IMR-90 (cell line): ENCODE measurements at regions not wholly inside any gene's neighbourhood (a gene's known extent, or its start where the extent isn't known, plus 50 kb on each side); places are given as distances from the start of the nearest gene placed in this dataset.

Experiments
- ATAC-seq: fragments of 200-7000 bp; cut with Tn5 transposase; 2 replicates; pipeline ENCODE4 v1.9.1; 2020; ENCODE audit warnings: low read depth, mild to moderate bottlenecking, moderate library complexity
- BruUV-seq: library from RNA; stranded (reverse); fragments of 400-500 nt; replicated peaks from 2 replicates; lab custom pipeline; 2021; lab: Mats Ljungman, UMichigan
- CTCF ChIA-PET: fragments of 300-600 bp; formaldehyde crosslinking; extraction: SDS; loops from one replicate; lab custom pipeline; 2021; ENCODE audit warnings: antibody characterized with exemption; lab: Yijun Ruan, JAX
- POLR2A ChIA-PET: fragments of 300-600 bp; sonication (Branson Sonifier 250); formaldehyde crosslinking; loops from one replicate; lab custom pipeline; 2022; ENCODE audit warnings: antibody characterized with exemption; ENCODE audit not compliant: unreplicated experiment; lab: Charles Lee
- DNase-seq: peaks from one replicate; pipeline ENCODE4 v3.0.0; 2013
- H2AFZ ChIP-seq: replicated peaks from 2 replicates; pipeline ENCODE3; 2013; ENCODE audit warnings: low read length, mild to moderate bottlenecking; ENCODE audit not compliant: poor library complexity
- H2AK5ac ChIP-seq: 2 replicates; pipeline ENCODE4 v1.6.1; 2013; ENCODE audit warnings: low read depth, low read length, inconsistent platforms
- H2AK9ac ChIP-seq: replicated peaks from 2 replicates; pipeline ENCODE3; 2013; ENCODE audit warnings: mild to moderate bottlenecking, low read depth, low read length, moderate library complexity; ENCODE audit not compliant: poor library complexity
- H2BK120ac ChIP-seq: 2 replicates; pipeline ENCODE4 v1.6.1; 2013; ENCODE audit warnings: low read depth, low read length, inconsistent platforms
- H2BK15ac ChIP-seq: 3 replicates; pipeline ENCODE4 v1.6.1; 2013; ENCODE audit warnings: low read depth, low read length, inconsistent platforms
- H2BK20ac ChIP-seq: 2 replicates; pipeline ENCODE4 v1.6.1; 2013; ENCODE audit warnings: low read depth, mild to moderate bottlenecking, inconsistent platforms, low read length, moderate library complexity
- H2BK5ac ChIP-seq: 2 replicates; pipeline ENCODE4 v1.6.1; 2013; ENCODE audit warnings: mild to moderate bottlenecking, low read depth, low read length, inconsistent platforms; ENCODE audit not compliant: poor library complexity, severe bottlenecking
- H3K14ac ChIP-seq: replicated peaks from 2 replicates; pipeline ENCODE4 v1.6.1; 2013; ENCODE audit warnings: low read depth, low read length, inconsistent platforms
- H3K18ac ChIP-seq: 2 replicates; pipeline ENCODE4 v1.6.1; 2013; ENCODE audit warnings: low read depth, low read length, control low read depth
- H3K23ac ChIP-seq: 2 replicates; pipeline ENCODE4 v1.6.1; 2013; ENCODE audit warnings: low read depth, low read length, inconsistent platforms
- H3K27ac ChIP-seq: 2 replicates; pipeline ENCODE4 v1.5.1; 2013; ENCODE audit warnings: mild to moderate bottlenecking, control low read depth, low read length; ENCODE audit not compliant: insufficient read depth
- H3K27me3 ChIP-seq: 2 replicates; pipeline ENCODE4 v1.6.1; 2013; ENCODE audit warnings: low read length; ENCODE audit not compliant: control insufficient read depth, insufficient read depth
- H3K36me3 ChIP-seq: 2 replicates; pipeline ENCODE4 v1.6.1; 2013; ENCODE audit warnings: low read length, mixed read lengths; ENCODE audit not compliant: control insufficient read depth, insufficient read depth
- H3K4ac ChIP-seq: 2 replicates; pipeline ENCODE4 v1.6.1; 2013; ENCODE audit warnings: low read depth, low read length, inconsistent platforms
- H3K4me1 ChIP-seq: 2 replicates; pipeline ENCODE4 v1.6.1; 2013; ENCODE audit warnings: low read length, mixed read lengths; ENCODE audit not compliant: control insufficient read depth, insufficient read depth
- H3K4me2 ChIP-seq: 2 replicates; pipeline ENCODE4 v1.6.1; 2013; ENCODE audit warnings: low read depth, mild to moderate bottlenecking, control low read depth, low read length, moderate library complexity
- H3K4me3 ChIP-seq: 2 replicates; pipeline ENCODE4 v1.5.1; 2013; ENCODE audit warnings: low read depth, mild to moderate bottlenecking, control low read depth, low read length, moderate library complexity; ENCODE audit not compliant: insufficient read depth
- H3K56ac ChIP-seq: 2 replicates; pipeline ENCODE4 v1.6.1; 2013; ENCODE audit warnings: low read length, inconsistent platforms; ENCODE audit not compliant: insufficient read depth; ENCODE audit errors: extremely low read depth
- H3K79me1 ChIP-seq, 2 experiments: 2 replicates each; pipeline ENCODE4 v1.6.1; 2013; ENCODE audit warnings: low read length in 2 of 2, inconsistent platforms in 1 of 2, low read depth in 1 of 2
- H3K9ac ChIP-seq: 2 replicates; pipeline ENCODE4 v1.6.1; 2013; ENCODE audit warnings: low read depth, low read length, control low read depth
- H3K9me1 ChIP-seq: 2 replicates; pipeline ENCODE4 v1.6.1; 2013; ENCODE audit warnings: low read length, inconsistent platforms; ENCODE audit not compliant: insufficient read depth
- H3K9me3 ChIP-seq: 2 replicates; pipeline ENCODE4 v1.6.1; 2013; ENCODE audit warnings: low read length; ENCODE audit not compliant: control insufficient read depth, insufficient read depth
- H4K20me1 ChIP-seq: 2 replicates; pipeline ENCODE4 v1.6.1; 2013; ENCODE audit warnings: low read length, inconsistent platforms; ENCODE audit not compliant: insufficient read depth
- H4K5ac ChIP-seq: 2 replicates; pipeline ENCODE4 v1.6.1; 2013; ENCODE audit warnings: mild to moderate bottlenecking, low read depth, low read length, control low read depth
- H4K8ac ChIP-seq, 2 experiments: 2 replicates each; pipeline ENCODE4 v1.6.1; 2013; ENCODE audit warnings: low read depth in 2 of 2, low read length in 2 of 2, control low read depth in 1 of 2, inconsistent platforms in 1 of 2
- H4K91ac ChIP-seq: 2 replicates; pipeline ENCODE4 v1.6.1; 2013; ENCODE audit warnings: low read depth, low read length, inconsistent platforms; ENCODE audit not compliant: insufficient read depth
- RFX5 ChIP-seq: IDR thresholded peaks from 2 replicates; pipeline ENCODE4 v1.8.0; 2012; ENCODE audit warnings: low read depth, mild to moderate bottlenecking, low read length, moderate library complexity
- WGBS, 2 experiments: methylation state at CpG; one replicate each; pipeline versions ENCODE4 v1.1.5 to v1.1.7; 2013; ENCODE audit warnings: missing lambda C conversion rate in 2 of 2; ENCODE audit not compliant: insufficient read length in 1 of 2; ENCODE audit errors: extremely low coverage in 2 of 2; 5-methylcytosine and 5-hydroxymethylcytosine counted together
- dilution Hi-C: fragments of 300-500 bp; cut with HindIII; formaldehyde crosslinking; loops from one replicate; pipeline ENCODE4 v1.14.3; 2018; ENCODE audit warnings: low sequenced_read_pairs; ENCODE audit not compliant: unreplicated experiment
- in situ Hi-C: fragments of 300-500 bp; cut with MboI; formaldehyde crosslinking; loops from 3 replicates; pipeline ENCODE4 v1.14.3; 2019; ENCODE audit warnings: low sequenced_read_pairs, inconsistent platforms, mixed read lengths
- intact Hi-C: fragments of 100-400 bp; cut with micrococcal nuclease; formaldehyde crosslinking; loops from 2 replicates; pipeline ENCODE4 v1.10.0; 2022

DNA sequence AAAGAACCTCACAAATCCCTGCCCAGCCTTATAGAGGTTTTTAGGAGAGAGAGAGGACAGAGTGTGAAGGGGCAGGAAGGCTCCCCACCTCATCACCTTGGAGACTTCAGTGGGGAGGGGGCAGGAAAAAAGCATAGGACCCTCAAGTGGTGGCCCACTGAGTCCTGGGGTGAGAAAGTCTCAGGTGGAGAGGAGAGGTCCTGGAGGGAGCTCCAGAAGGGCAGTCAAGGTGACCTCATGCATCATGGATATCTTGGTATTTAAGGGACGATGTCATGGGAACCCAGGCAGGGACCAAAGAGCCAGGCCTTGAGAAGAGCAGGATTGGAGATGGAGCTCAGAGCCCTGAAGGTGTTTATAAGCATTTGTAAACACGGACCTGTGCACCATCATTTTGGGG, 204.5 kb downstream of the SLC4A3 start:
- dilution Hi-C loops (no loop called here), intact Hi-C loops (no loop called here), in situ Hi-C loops (no loop called here)
- Histone ChIP-seq H3K36me3 (no peaks in the 10 kb centered on the region), H4K91ac (no peak overlapping the region), H3K9ac (no peak overlapping the region), H2AK5ac (no peak overlapping the region), H3K9me1 (no peaks in the 10 kb centered on the region), H2BK15ac (no peak overlapping the region), H3K4me3 (no peak overlapping the region), H2AFZ (no peak overlapping the region), H3K4ac (no peak overlapping the region), H3K27ac (no peak overlapping the region), H4K20me1 (no peaks in the 10 kb centered on the region), H3K79me1 (no peaks in the 10 kb centered on the region), H3K4me2 (no peak overlapping the region), H3K14ac (no peak overlapping the region), H3K9me3 (no peaks in the 10 kb centered on the region), H4K8ac (no peak overlapping the region), H4K5ac (no peak overlapping the region), H2BK20ac (no peak overlapping the region), H2BK5ac (no peak overlapping the region), H3K4me1 (no peaks in the 10 kb centered on the region), H3K56ac (no peak overlapping the region), H3K27me3 (peaks cover 11% of the 10 kb centered on the region), H2BK120ac (no peak overlapping the region), H3K23ac (no peak overlapping the region), H3K18ac (no peak overlapping the region), H2AK9ac (no peak overlapping the region)
- DNase-seq (no peak), ATAC-seq (no peak)
- no TSS peak for BruUV-seq
- ChIA-PET CTCF (no interaction called here), POLR2A (no interaction called here)
- 80% methylated on average over 1 of the region's 2 CpGs; no CpG with 5 or more reads in 1 of the 2 experiments for WGBS, 2 experiments
- no peak for TF ChIP-seq RFX5
